AG09319 (cell line): ENCODE measurements at regions not wholly inside any gene's neighbourhood (a gene's known extent, or its start where the extent isn't known, plus 50 kb on each side); places are given as distances from the start of the nearest gene placed in this dataset.

Source experiments
- DNase-seq: peaks from one replicate; pipeline ENCODE4 v3.0.0-alpha.2; 2010; ENCODE audit warnings: low read depth; ENCODE audit errors: extremely low read depth
- TF ChIP-seq, protein P1 (sequence below): IDR thresholded peaks from 2 replicates; pipeline ENCODE4 v1.5.1; 2011; ENCODE audit warnings: low read depth, mild to moderate bottlenecking, inconsistent platforms, low read length, moderate library complexity

DNA sequence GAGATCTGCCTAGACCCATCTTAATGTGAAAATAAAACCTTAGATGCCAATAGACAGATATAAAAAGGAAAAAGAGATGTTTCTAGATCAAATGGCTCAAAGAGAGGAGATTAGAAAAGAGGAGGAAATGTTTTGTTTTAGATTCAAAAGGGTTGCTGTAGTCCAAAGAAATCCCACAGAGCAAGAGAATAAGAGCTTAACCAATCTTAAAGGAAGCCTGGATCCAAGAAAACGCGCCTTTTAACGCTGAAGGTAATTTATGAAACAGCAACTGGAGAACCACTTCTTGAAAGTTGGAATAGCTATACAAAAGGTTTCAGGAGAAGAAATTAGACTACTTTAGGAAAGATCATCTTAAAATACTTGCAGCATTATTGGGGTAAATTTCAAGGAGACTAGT, 298.8 kb downstream of the BRINP2 start:
- TF ChIP-seq, protein P1, sequence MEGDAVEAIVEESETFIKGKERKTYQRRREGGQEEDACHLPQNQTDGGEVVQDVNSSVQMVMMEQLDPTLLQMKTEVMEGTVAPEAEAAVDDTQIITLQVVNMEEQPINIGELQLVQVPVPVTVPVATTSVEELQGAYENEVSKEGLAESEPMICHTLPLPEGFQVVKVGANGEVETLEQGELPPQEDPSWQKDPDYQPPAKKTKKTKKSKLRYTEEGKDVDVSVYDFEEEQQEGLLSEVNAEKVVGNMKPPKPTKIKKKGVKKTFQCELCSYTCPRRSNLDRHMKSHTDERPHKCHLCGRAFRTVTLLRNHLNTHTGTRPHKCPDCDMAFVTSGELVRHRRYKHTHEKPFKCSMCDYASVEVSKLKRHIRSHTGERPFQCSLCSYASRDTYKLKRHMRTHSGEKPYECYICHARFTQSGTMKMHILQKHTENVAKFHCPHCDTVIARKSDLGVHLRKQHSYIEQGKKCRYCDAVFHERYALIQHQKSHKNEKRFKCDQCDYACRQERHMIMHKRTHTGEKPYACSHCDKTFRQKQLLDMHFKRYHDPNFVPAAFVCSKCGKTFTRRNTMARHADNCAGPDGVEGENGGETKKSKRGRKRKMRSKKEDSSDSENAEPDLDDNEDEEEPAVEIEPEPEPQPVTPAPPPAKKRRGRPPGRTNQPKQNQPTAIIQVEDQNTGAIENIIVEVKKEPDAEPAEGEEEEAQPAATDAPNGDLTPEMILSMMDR, result no peak
- no peak for DNase-seq

GRCh38 chr1:177466286-177466685, 295.5 kb downstream of the BRINP2 start:
- DNase-seq, result no peak
- TF ChIP-seq, protein P1, result no peak

- no peak for DNase-seq
- TF ChIP-seq, protein P1, result no peak
Measured at GRCh38 chr1:177464686-177465085, 293.9 kb downstream of the BRINP2 start.

GRCh38 chr1:177451191-177451590, 280.4 kb downstream of the BRINP2 start:
- no peak for DNase-seq
- TF ChIP-seq, protein P1, result no peak

DNA sequence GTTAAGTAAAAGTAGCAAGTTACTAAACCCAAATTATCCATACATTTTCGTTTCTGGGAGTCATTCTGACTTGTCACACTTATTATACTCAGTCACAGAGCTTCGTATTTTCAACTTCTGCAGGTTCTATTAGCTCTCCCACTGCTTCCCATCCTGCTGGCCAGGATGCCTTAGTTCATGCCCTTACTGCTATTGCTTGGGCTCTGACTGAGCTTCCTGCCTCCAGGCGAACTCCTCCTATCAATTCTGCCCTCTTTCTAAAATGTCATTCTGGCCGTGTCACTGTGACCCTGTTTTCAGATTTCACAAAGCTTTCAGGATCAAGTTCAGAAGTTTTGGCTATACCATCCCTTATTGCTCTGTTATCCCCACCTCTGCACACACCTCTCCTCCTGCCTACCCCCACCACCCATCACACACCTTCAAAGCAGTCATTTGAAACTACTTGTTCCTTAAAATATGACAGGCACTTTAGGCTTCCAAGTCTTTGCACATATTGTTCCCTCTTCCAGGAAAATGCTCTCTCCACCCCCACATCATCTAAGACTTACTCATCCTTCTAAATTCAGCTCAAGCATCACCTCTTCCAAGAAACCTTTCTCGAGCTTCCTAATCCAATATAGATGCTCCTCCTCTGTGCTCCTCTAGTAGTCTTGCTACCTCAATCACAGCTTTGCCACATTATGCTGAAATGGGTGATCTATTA, 278.0 kb downstream of the BRINP2 start:
- TF ChIP-seq, protein P1, result no peak
- no peak for DNase-seq

DNA sequence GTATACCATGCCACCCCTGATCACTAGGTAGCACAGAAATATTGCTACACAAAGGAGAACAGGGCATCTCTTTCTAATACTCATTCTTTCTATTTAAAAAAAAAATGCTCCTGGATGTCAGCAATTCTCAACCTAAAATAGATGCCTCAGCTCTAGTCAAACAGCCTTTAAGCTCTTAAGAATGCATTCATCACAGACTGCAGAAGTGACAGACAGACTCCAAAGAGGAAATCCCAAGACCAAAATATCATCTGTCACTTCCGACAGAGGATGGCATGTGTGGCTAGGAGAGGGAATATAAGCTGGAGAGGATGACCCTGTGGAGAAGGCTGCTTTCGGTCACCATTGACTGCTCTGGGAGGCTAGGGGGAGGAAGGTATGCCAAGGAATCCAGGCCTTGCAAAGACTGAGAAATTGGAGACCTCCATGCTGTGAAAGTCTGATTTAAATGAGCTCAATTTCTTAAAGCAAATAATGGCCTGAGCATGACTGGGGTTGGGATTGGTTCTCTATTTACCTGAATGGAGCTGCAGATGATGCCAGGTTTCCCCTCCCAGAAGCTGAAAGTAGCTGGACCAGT, 277.4 kb downstream of the BRINP2 start:
- TF ChIP-seq, protein P1, result no peak

GRCh38 chr1:177444997-177445746, 274.4 kb downstream of the BRINP2 start:
- TF ChIP-seq, protein P1, result no peak
- DNase-seq, result no peak

More for the DNA sequence above, 277.4 kb downstream of the BRINP2 start:
- DNase-seq, result no peak
